ENCODE measurements at regions not wholly inside any gene's neighbourhood (a gene's known extent, or its start where the extent isn't known, plus 50 kb on each side); places are given as distances from the start of the nearest gene placed in this dataset.
A peak's percentile ranks its signal among the peaks of the same experiment; 100 is the strongest.

DNA sequence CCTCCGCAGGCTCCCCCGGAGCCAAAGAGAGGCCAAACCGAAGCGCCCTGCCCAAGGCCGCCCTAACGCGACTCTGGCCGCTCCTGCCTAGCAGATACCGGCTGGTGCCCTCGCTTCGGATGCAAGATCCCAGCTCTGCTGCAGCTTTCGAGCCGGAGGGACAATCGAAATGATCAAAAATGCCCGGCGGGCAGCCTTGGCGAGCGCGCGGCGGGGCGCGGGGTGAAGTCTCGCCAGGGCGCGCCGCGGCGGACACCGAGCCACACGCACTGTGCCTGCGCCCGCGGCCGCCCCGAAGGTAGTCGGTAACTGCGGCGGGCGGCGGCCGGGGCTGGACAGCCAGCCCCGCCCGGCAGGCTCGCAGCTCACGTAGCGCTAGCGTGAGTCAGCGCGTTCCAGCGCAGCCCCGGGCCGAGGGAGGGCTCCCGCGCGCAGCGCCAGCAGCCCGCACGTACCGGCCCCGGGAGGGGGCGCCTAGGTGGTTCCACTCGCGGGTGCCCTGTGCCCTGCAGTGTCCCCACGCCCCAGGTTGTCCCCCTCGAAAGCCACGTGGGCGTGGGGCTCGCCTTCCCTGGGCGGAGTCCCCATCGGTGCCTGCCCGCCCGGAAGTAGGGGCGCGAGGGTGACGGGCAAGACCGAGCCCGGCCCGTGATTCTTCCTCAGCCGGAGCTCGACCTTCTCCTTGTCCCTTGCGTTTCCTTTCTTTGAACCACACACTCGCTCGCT is 109.2 kb upstream of the EGLN3 start:
- no peaks in the 10 kb centered on the region for H3K9me3 ChIP-seq
- 5% methylated on average over 15 of the region's 84 CpGs for WGBS (ENCODE audit: missing lambda C conversion rate)
- ChIA-PET CTCF (interaction anchor here (0.7 to 8.1 kb wide), 13 partner anchors 8 to 211 kb away, joined by 3 to 62 read pairs (median 4); no protein-coding TSS in a partner anchor), POLR2A (interaction anchor here (0.7 to 1.8 kb wide), 14 partner anchors 9 to 437 kb away, joined by 3 to 10 read pairs (median 4); partner anchors contain the start of gene EGLN3)
- peak overlapping the region; percentile 90 to 95 for H3K27ac ChIP-seq
- peak; percentile 90 to 96 for ATAC-seq
- no peak for FAIRE-seq
- peak overlapping the region; percentile 83 for H3K4me2 ChIP-seq
- peak overlapping the region; percentile 52 for H3K4me3 ChIP-seq
- DNase-seq (ENCODE audit: low read depth in 1 of 2, low spot score in 1 of 2): peak; percentile 73 to 82
- peaks cover 41% of the 10 kb centered on the region for H3K4me1 ChIP-seq
- TF ChIP-seq PHF8 (IDR thresholded peaks at IDR 0.05; ENCODE audit: borderline replicate concordance, low read depth) (peak; percentile 79; the same call in 1 of the 2 replicates), SREBF2 (IDR thresholded peaks at IDR 0.05) (no peak), FOXS1 (CRISPR knock-in tag; IDR thresholded peaks at IDR 0.05) (no peak), BHLHE40 (IDR thresholded peaks at IDR 0.05; ENCODE audit: low read depth, low read length) (no peak), NR3C1 (IDR thresholded peaks at IDR 0.05) (no peak), TFCP2L1 (CRISPR knock-in tag; IDR thresholded peaks at IDR 0.05) (peak; percentile 76; the same call in 1 of the 2 replicates), CHD2 (IDR thresholded peaks at IDR 0.05; ENCODE audit: low read length, partially characterized antibody) (no peak), HOXA7 (CRISPR knock-in tag; IDR thresholded peaks at IDR 0.05) (no peak), MAZ (IDR thresholded peaks at IDR 0.05; ENCODE audit: borderline replicate concordance, low read depth, low read length) (no peak), FOSL2 (IDR thresholded peaks at IDR 0.05) (0 out of 2 replicates have a peak, but pooled peaks have one; percentile 25), FOSL2 (CRISPR knock-in tag; IDR thresholded peaks at IDR 0.05) (peak; percentile 87), MYC (IDR thresholded peaks at IDR 0.05; ENCODE audit: borderline replicate concordance, low read length) (0 out of 2 replicates have a peak, but pooled peaks have one; percentile 41), NFE2L2 (conservative IDR thresholded peaks at IDR 0.05; ENCODE audit: low read length) (peak; percentile 3; the same call in 1 of the 2 replicates), HDAC2 (IDR thresholded peaks at IDR 0.05) (peak; percentile 55; the same call in 1 of the 2 replicates), HEYL (CRISPR knock-in tag; IDR thresholded peaks at IDR 0.05) (no peak), KDM5A (IDR thresholded peaks at IDR 0.05) (no peak), RCOR1 (IDR thresholded peaks at IDR 0.05; ENCODE audit: low read depth, low read length) (no peak), CBX2 (IDR thresholded peaks at IDR 0.05; ENCODE audit: borderline replicate concordance, low read depth) (no peak), POLR2A (IDR thresholded peaks at IDR 0.05; ENCODE audit: low read length) (peak; percentile 60), ZSCAN20 (CRISPR knock-in tag; IDR thresholded peaks at IDR 0.05) (no peak), JUN (IDR thresholded peaks at IDR 0.05) (peak; percentile 56 to 89), RARB (CRISPR knock-in tag; IDR thresholded peaks at IDR 0.05) (no peak), EHF (CRISPR knock-in tag; IDR thresholded peaks at IDR 0.05) (no peak), NPAS2 (CRISPR knock-in tag; IDR thresholded peaks at IDR 0.05; ENCODE audit: borderline replicate concordance) (no peak), CBX8 (IDR thresholded peaks at IDR 0.05) (no peak)
- TF ChIP-seq, protein P1, sequence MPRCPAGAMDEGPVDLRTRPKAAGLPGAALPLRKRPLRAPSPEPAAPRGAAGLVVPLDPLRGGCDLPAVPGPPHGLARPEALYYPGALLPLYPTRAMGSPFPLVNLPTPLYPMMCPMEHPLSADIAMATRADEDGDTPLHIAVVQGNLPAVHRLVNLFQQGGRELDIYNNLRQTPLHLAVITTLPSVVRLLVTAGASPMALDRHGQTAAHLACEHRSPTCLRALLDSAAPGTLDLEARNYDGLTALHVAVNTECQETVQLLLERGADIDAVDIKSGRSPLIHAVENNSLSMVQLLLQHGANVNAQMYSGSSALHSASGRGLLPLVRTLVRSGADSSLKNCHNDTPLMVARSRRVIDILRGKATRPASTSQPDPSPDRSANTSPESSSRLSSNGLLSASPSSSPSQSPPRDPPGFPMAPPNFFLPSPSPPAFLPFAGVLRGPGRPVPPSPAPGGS (IDR thresholded peaks at IDR 0.05): peak; percentile 86; the same call in 2 of the 3 replicates
- TF ChIP-seq, protein P2, sequence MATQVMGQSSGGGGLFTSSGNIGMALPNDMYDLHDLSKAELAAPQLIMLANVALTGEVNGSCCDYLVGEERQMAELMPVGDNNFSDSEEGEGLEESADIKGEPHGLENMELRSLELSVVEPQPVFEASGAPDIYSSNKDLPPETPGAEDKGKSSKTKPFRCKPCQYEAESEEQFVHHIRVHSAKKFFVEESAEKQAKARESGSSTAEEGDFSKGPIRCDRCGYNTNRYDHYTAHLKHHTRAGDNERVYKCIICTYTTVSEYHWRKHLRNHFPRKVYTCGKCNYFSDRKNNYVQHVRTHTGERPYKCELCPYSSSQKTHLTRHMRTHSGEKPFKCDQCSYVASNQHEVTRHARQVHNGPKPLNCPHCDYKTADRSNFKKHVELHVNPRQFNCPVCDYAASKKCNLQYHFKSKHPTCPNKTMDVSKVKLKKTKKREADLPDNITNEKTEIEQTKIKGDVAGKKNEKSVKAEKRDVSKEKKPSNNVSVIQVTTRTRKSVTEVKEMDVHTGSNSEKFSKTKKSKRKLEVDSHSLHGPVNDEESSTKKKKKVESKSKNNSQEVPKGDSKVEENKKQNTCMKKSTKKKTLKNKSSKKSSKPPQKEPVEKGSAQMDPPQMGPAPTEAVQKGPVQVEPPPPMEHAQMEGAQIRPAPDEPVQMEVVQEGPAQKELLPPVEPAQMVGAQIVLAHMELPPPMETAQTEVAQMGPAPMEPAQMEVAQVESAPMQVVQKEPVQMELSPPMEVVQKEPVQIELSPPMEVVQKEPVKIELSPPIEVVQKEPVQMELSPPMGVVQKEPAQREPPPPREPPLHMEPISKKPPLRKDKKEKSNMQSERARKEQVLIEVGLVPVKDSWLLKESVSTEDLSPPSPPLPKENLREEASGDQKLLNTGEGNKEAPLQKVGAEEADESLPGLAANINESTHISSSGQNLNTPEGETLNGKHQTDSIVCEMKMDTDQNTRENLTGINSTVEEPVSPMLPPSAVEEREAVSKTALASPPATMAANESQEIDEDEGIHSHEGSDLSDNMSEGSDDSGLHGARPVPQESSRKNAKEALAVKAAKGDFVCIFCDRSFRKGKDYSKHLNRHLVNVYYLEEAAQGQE (IDR thresholded peaks at IDR 0.05): no peak
- TF ChIP-seq, protein P3, sequence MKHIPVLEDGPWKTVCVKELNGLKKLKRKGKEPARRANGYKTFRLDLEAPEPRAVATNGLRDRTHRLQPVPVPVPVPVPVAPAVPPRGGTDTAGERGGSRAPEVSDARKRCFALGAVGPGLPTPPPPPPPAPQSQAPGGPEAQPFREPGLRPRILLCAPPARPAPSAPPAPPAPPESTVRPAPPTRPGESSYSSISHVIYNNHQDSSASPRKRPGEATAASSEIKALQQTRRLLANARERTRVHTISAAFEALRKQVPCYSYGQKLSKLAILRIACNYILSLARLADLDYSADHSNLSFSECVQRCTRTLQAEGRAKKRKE (CRISPR knock-in tag; IDR thresholded peaks at IDR 0.05; ENCODE audit: low read depth): no peak
- TF ChIP-seq, protein P4, sequence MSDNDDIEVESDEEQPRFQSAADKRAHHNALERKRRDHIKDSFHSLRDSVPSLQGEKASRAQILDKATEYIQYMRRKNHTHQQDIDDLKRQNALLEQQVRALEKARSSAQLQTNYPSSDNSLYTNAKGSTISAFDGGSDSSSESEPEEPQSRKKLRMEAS (IDR thresholded peaks at IDR 0.05): peak; percentile 87; the same call in 1 of the 2 replicates
- TF ChIP-seq, protein P5, sequence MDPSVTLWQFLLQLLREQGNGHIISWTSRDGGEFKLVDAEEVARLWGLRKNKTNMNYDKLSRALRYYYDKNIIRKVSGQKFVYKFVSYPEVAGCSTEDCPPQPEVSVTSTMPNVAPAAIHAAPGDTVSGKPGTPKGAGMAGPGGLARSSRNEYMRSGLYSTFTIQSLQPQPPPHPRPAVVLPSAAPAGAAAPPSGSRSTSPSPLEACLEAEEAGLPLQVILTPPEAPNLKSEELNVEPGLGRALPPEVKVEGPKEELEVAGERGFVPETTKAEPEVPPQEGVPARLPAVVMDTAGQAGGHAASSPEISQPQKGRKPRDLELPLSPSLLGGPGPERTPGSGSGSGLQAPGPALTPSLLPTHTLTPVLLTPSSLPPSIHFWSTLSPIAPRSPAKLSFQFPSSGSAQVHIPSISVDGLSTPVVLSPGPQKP (IDR thresholded peaks at IDR 0.05; ENCODE audit: low read depth, low read length): no peak
- TF ChIP-seq, protein P6, sequence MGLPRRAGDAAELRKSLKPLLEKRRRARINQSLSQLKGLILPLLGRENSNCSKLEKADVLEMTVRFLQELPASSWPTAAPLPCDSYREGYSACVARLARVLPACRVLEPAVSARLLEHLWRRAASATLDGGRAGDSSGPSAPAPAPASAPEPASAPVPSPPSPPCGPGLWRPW (IDR thresholded peaks at IDR 0.05): no peak
- TF ChIP-seq, protein P7, sequence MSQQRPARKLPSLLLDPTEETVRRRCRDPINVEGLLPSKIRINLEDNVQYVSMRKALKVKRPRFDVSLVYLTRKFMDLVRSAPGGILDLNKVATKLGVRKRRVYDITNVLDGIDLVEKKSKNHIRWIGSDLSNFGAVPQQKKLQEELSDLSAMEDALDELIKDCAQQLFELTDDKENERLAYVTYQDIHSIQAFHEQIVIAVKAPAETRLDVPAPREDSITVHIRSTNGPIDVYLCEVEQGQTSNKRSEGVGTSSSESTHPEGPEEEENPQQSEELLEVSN (IDR thresholded peaks at IDR 0.05; ENCODE audit: borderline replicate concordance, low read depth): peak; percentile 76
- TF ChIP-seq, protein P8, sequence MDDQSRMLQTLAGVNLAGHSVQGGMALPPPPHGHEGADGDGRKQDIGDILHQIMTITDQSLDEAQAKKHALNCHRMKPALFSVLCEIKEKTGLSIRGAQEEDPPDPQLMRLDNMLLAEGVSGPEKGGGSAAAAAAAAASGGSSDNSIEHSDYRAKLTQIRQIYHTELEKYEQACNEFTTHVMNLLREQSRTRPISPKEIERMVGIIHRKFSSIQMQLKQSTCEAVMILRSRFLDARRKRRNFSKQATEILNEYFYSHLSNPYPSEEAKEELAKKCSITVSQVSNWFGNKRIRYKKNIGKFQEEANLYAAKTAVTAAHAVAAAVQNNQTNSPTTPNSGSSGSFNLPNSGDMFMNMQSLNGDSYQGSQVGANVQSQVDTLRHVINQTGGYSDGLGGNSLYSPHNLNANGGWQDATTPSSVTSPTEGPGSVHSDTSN (IDR thresholded peaks at IDR 0.05): no peak
